NCI-H345 treated with DMSO at 0.1 percent for 48 hours (cell line): ENCODE measurements at regions not wholly inside any gene's neighbourhood (a gene's known extent, or its start where the extent isn't known, plus 50 kb on each side); places are given as distances from the start of the nearest gene placed in this dataset.
"Not testable (repeated sequence)": the region's sequence is repeated elsewhere in the genome, so short reads cannot be mapped to it uniquely, and the experiment has no call there.

Source experiments
- DNase-seq: peaks from one replicate; lab custom pipeline; 2025; ENCODE audit not compliant: unreplicated experiment; lab: John Stamatoyannopoulos, UW

DNA sequence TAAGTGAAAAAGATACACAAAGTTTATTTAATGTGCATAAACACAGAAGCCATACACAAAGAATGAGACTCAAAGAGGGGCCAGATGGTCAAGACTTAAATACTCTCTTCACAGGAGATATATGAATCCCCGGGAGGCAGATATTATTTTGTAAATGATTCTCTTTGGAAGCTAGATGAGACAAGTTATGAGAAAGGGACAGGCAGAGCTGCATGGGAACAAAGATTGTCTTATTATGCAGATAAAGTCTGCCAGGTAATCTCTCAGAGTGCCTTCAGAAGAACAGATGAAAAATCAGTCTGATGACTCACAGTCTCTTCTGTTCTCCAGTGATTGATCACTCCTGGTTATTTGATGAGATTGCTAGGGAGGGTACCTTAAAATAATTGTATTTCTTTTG lies 89.0 kb downstream of the NAF1 start:
- DNase-seq: no peak

DNA sequence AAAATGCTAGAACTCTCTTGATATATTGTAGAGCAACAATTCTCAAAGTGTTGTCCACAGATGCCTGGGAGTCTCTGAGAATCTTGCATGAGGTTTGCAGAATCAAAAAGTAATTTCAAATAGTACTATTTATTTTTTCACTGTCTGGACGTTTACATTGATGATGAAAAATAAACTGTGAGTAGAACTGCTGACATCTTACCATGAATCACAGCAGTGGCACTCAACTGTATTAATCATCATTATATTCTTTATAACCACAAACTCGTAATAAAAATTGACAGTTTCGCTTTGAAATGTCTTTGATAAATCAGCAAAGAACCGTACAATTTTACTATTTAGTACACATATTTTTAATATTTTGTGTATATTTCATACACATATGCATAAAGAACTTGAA lies 94.5 kb downstream of the NAF1 start:
- DNase-seq: no peak

DNA sequence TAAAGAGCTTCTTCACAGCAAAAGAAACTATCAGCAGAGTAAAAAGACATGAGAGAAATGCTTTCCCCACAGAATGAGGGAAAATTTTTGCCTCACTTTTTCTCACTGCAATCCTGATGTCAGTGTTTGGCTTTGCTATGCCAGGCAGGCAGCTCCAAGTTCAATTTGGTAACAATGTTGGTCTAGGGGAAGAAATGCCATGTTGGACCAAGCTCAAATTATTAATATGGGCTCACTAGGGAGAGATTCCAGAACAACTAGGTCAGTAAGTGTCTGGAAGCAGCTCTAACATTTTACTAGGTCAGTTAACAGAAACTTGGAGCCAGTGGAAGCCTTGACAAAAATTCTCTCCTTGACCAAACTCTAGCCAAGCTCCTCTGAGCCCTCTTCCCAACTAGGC lies 95.4 kb downstream of the NAF1 start:
- no peak for DNase-seq

DNA sequence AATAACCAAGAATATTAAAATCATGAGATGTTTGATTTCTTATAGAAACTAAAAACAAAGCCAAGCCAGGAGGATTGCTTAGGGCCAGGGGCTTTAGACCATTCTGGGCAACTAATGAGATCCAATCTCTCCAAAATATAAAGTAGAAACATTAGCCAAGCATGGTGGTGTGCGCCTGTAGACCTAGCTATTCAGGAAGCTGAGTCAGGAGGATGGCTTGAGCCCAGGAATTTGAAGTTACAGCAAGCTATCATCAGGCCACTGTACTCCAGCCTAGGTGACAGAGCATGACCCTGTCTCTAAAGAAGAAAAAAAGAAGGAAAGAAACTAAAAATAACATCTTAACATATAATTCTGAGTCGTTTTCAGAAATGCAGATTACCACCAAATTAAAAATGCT lies 96.7 kb downstream of the NAF1 start:
- no peak for DNase-seq

DNA sequence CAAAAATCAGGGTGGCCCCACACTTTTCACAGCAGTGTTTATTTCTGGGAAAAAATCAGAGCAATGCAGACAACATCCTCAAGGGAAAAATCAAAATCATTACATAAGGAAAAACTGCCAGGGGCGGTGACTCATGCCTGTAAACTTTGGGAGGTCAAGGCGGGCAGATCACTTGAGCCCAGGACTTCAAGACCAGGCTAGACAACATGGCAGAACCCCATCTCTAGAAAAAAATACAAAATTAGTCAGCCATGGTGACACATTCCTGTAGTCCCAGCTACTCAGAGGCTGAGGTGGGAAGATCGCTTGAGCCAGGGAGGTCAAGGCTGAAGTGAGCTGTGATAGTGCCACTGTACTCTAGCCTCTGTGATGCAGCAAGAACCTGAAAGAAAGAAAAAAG lies 102.8 kb downstream of the NAF1 start:
- no peak for DNase-seq

DNA sequence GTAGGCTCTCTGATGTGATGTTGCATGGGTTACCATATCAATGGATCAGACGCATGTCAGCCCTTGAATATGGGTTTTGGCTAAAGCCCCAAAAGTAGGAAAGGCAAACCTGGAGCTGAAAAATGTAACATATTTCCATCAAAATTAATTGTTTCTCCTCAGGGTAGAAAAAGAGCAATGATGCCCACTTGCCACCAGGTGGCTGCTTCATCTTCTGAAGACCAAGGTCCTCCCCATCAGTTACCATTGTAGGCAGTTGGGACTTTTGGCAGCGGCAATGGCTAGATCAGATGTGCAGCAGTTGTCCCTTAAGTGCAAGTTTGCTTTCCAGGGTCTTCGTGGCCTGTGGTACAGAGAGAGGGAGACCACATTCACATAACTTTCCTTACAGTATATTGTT lies 118.2 kb downstream of the NAF1 start:
- DNase-seq: no peak

DNA sequence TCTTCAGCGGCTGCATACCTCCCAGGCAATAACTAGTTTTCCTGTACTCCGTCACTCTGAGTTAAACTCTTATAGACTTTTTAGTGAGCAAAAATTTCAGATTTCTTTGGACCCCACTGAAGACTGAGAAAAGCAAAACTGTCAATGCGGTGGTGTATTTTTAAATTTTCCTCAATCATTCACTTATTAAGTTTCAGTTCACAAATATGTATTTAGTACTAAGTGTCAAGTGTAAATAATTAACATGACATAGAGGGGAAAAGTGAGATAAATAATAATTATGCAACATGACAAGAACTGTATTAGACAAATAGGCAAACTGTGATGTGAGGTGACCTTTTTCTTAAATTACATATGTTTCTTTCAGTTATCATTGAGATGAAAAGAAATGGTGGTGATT lies 124.4 kb downstream of the NAF1 start:
- no peak for DNase-seq

DNA sequence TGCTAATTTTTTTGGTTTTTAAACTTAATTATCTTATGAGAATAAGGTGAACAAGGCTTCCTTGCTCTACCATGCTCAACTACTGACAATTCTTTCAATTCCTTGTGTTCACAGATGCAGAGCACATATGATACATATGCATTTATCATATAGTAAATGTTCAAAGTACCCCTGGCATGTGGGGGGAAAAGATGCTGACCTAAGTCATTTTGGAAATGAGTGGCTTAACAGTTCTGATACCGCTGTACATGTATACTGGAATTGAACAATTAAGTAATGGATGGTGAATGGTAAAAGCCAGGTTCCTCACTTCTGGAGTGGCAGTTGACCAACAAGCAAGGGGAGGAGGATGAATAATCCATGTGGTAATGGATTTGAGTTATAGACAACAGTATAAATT lies 149.6 kb downstream of the NAF1 start:
- DNase-seq: no peak

DNA sequence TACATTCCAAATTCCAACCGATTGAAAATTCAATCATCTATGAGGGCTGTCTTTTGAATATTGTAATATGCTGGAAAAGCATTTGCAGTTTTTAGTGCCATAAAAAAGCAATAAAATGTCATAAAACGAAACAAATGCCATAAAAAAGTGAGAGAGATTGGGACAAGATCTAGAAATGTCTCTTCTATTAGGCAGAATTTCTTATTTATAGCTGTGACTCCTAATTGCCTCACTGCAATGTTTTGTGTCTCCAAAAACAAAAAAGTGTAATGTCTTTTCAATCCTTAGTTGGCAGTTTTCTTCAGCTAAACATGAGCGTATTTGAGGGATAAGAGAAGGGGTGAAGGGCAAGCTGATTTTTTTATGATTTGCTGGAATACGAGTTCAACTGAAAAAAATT lies 153.9 kb downstream of the NAF1 start:
- no peak for DNase-seq

DNA sequence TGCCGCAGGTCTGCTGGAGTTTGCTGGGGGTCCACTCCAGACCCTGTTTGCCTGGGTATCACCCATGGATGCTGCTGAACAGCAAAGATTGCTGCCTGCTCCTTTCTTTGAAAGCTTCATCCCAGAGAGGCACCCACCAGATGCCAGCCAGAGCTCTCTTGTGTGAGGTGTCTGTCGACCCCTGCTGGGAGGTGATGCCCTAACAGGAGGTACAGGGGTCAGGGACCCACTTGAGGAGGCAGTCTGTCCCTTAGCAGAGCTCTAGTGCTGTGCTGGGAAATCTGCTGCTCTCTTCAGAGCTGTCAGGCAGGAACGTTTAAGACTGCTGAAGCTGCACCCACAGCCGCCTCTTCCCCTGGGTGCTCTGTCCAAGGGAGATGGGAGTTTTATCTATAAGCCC lies 162.7 kb downstream of the NAF1 start:
- no peak for DNase-seq

DNA sequence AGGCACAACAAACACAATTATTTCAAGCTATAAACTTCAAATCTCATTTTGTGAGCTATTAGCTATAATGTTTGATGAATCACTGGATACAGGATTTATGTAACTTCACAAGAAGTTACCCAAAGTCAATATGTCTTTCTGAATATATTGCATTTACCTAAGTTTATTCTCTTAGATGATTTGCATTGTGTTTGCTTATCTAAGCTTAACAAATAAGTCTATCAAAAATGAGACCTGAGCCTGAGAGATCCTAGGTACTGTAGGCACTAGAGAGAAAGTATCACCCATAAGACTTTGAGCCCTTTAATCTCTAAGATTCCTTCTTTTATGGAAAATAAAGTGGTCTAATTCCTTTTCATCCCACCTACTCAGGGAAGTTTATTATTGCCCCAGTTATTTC lies 178.2 kb downstream of the NAF1 start:
- DNase-seq: no peak

DNA sequence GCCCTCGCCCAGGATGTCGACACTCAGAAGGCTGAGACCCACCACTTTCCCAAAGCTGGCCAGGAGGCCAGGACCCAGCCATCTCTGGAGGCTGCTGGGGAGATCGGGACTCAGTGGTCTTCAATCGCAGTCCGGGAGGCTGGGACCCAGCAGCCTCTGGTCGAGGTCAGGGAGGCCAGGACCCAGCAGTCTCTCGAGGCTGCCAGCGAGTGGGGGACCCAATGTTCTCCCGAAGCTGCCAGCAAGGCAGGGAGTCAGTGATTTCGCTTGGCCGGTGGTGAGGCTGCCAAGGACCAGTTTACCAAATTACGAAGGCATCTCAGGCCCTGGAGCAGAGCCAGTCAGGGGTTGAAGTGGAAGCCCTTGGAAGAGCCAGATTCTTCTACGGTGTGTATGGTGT lies 181.6 kb downstream of the NAF1 start:
- DNase-seq: no peak

DNA sequence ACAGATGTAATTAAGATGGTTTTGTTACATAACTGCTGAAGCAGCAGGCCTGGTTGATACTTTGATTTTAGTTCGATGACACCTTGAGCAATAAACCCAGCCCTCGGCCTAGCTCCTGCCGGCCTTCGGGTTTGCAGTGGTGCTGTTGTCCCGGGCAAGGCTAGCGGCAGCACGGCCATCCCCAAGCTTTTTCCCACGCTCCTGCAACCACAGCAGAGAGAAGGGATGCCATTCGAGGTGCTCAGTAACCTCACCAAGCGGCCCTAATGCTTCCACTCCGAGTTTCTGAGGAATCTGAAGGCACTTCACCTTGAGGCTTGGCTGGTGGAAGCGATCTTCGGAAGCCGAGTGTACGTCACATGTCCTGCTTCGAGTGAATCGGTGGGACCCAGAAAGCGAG lies 182.1 kb downstream of the NAF1 start:
- DNase-seq: no peak

DNA sequence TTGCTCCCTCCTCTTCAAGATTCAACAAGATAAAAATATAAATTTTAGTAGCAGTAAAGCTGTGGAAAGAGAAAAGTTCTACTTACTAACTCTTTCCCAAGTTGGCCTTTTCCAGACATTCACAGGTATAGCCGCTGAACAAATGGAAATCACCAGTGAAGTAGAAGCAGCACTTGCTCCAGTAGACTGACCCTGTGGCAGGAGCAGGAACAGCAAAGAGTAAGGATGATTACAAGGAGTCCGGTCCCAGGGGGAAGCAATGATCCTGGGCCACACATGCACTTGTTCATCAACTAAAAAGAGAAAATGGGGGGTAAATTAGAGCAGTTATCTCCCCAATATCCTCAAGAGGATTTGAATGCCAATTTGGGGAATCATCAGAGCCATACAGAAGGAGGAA lies 184.9 kb downstream of the NAF1 start:
- DNase-seq: no peak

DNA sequence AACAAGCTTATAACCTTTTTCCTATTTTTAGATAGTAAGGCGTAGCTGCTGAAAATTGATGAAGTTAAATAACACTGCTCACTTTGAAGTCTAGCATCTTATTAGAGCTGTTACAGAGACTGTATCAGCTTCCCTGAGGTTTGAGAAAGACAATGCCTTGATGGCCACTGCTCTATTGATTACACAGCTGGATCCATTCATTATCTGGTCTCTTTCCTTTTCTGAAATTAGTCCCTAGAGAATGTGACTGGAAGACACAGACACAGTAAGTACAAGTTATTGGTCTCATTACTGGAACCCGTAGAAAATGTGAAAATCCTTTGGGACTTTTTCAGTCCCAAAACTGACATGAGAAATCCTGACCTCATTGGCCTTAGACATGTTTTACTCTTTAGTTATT lies 188.3 kb downstream of the NAF1 start:
- DNase-seq: no peak

DNA sequence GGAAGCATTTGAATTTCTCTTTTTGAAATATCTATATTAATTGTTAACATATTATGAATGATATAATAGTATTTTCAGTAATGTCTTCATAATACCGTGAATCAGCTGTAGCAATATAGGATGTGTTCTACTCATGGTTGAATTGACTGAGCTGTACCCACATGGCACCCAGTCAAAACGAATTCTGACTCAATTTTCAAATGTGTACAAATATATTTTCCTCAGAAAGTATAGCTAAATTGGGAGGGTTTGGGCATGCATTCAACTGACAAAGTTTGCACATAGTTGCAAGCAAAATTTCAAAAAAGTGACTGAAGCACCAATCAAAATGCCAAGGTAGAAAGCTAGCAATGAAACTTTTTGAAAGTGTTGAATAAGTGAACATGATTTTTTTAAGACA lies 188.9 kb downstream of the NAF1 start:
- no peak for DNase-seq

DNA sequence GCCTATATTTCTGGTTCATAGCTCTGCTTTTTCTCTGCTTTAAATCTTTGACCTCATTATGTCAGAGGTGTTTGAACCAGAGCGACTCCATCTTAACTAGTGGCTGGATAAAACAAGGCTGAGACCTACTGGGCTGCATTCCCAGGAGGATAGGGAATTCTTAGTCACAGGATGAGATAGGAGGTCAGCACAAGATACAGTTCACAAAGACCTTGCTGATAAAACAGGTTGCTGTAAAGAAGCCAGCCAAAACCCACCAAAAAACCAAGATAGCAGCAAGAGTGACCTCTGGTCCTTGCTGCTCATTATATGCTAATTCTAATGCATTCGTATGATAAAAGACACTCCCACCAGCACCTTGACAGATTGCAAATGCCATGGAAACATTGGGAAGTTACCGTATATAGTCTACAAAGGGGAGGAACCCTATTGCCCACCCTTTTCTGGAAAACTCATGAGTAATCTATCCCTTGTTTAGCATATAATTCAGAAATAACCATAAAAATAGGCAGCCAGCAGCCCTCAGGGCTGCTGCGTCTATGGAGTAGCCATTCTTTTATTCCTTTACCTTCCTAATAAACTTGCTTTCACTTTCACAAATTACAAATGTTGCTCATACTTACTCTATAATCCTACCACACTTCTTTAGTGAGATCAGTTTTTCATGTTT lies 193.9 kb downstream of the NAF1 start:
- no peak for DNase-seq

DNA sequence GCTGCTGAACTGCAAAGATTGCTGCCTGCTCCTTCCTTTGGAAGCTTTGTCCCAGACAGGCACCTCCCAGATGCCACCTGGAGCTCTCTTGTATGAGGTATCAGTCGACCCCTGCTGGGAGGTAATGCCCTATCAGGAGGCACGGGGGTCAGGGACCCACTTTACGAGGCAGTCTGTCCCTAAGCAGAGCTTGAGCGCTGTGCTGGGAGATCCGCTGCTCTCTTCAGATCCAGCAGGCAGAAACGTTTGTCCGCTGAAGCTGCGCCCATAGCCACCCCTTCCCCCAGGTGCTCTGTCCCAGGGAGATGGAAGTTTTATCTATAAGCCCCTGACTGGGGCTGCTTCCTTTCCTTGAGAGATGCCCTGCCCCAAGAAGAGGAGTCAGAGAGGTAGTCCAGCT lies 197.5 kb downstream of the NAF1 start:
- no peak for DNase-seq

DNA sequence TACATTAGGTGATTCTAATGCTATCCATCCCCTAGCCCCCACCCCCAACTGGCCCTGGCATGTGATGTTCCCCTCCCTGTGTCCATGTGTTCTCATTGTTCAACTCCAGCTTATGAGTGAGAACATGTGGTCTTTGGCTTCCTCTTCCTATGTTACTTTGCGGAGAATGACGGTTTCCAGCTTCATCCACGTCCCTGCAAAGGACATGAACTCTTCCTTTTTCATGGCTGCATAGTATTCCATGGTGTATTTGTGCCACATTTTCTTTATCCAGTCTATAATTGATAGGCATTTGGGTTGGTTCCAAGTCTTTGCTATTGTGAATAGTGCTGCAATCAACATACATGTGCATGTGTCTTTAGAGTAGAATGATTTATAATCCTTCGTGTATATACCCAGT lies 200.7 kb downstream of the NAF1 start:
- not testable (repeated sequence) for DNase-seq

DNA sequence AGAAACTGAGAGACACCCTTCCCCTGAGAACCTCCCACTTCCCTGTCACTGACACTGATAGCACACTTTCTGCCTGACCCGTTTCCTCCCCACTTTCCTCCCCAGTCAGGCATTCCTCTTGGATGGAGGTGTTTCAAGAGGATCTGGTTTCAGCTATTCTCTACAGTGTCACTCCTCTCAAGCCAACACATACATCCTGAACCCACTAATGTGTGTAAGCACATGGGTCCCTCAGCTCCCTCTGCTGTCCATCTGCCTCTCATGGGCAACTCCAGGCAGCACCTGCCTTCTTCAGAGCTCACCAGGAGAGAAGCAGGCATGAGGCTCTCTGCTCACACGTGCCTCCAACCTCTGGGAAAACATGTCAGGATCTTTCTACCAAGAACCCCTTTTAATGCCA lies 207.6 kb downstream of the NAF1 start:
- DNase-seq: no peak

DNA sequence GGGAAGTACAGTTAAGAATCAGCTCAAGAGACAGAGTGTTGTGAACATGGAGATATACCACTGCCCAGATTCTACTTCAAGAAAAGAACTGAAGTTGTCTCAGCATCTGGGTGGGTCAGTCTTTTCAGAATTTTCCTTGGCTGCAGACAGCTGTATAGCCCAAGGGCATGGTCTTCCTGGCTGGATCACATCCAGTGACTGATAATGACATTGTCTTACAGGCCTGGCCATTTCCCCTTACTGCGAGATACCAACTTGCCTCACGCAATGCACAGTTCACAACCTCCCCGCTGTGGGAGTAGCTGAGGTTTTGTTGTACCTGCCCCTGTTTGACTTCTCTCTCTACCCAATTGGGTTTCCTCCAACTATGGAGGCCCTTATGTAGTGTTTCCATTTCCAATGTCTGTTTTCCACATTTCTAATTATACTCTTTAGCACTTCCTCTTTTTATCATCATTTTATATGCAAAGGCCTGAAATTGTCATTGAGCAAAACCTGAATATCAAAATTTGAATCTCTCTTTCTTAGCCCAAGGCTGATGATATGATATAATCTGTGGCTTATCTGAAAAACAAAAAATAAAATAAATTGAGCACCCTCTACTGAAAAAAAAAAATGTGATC lies 209.1 kb downstream of the NAF1 start:
- DNase-seq: no peak

DNA sequence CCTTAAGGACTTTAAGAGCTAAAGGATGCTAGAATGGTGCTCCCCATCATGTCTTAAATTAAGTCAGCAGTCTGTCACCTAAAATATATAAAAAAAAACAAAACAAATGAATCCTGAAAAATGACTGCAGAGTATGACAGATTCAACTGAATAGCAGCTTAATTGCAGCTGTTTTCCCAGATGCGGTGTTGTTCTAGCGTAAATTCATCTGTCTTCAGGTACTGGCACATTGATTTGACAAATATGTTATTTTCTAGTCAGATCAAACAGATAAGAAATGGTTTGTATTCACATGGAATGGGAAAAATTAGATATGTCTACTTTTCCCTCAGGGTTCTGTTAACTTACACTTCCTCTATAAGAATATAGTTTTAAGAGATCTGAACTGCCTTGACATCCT lies 211.7 kb downstream of the NAF1 start:
- DNase-seq: no peak

DNA sequence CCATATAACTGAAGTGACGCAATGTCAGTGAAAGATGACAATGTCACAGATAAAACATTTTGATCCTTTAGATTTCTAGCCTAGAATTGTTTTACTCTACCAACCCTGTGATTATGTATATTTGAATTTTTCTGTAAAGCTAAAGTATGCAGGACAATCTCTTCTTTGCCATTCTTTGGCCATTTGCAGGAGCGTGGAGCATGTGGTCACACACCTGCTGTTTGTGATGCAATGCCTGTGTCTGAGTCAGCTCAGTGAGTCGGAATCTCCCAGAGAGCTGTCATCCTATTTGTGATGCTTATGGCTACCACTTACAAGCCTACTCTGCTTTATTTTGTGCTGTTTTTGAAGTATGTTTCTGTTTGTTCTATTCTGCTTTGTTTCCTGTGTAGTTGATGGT lies 214.5 kb downstream of the NAF1 start:
- no peak for DNase-seq
